Heart left ventricle (tissue), 13 donors: ENCODE measurements at regions not wholly inside any gene's neighbourhood (a gene's known extent, or its start where the extent isn't known, plus 50 kb on each side); places are given as distances from the start of the nearest gene placed in this dataset.

Source experiments
- CTCF ChIP-seq, 12 donors: fragments of 200-600 bp; sonication (generic) in 4 of 12; IDR thresholded peaks; one replicate each; pipeline versions ENCODE4 v1.5.0 to v1.8.0; 2018 to 2022; ENCODE audit warnings: antibody characterized with exemption in 12 of 12, mild to moderate bottlenecking in 5 of 12
- POLR2A ChIP-seq, 2 donors: fragments of 450-650 bp; IDR thresholded peaks; one replicate each; pipeline ENCODE4 v1.6.1; 2017; ENCODE audit warnings: antibody characterized with exemption in 2 of 2, mild to moderate bottlenecking in 2 of 2, moderate library complexity in 2 of 2
- donor health status: ischemic (EF 13 %, LVEDD 7.1; RV severe dilation, severe dysfunction).
- donor health status: DM: no; HTN: yes; CAD: no.
- donor health status: DM: no; HTN: no; CAD: no.
- donor health status: ischemic (EF 25% LVEDD 6.9; RV normal size, moderate dysfunction).
- donor health status: ischemic (EF 25% LVEDD 5.7; RV mildly dilated, moderate dysfunction).
- donor health status: ischemic (EF 35%, LVEDD 5.7; RV mildly dilated, moderate dysfunction).
- donor health status: nonischemic (EF 11% LVEDD 7.7; RV severe dilation, severe dysfunction).
- donor health status: DM: yes; HTN: yes; CAD: no.
- donor health status: PGD.
- donor health status: ischemic (EF 29% LVEDD 5.4; RV normal size, mild dysfunction).
- donor health status: nonischemic (EF 23%, LVEDD 6.1; RV moderate dilation, normal function).

GRCh38 chr7:24017519-24017918 is 266.5 kb upstream of the NPY start:
- TF ChIP-seq CTCF (IDR thresholded peaks at IDR 0.05) (no peak), POLR2A (IDR thresholded peaks at IDR 0.05) (no peak)
